MM.1S (cell line): ENCODE measurements at regions not wholly inside any gene's neighbourhood (a gene's known extent, or its start where the extent isn't known, plus 50 kb on each side); places are given as distances from the start of the nearest gene placed in this dataset.

Source experiments
- EZH2 ChIP-seq: fragments of 300-600 bp; sonication (generic); optimal IDR thresholded peaks from 2 replicates; pipeline ENCODE3; 2017; ENCODE audit warnings: low read depth, mild to moderate bottlenecking, antibody characterized with exemption, low read length, mixed read lengths
- EZH2phosphoT487 ChIP-seq: fragments of 300-600 bp; sonication (generic); IDR thresholded peaks from 2 replicates; pipeline ENCODE4 v1.6.1; 2018; ENCODE audit warnings: antibody characterized with exemption, low read length
- TF ChIP-seq, protein P1 (sequence below): fragments of 300-600 bp; sonication (generic); IDR thresholded peaks from 2 replicates; pipeline ENCODE4 v1.5.1; 2016; ENCODE audit warnings: antibody characterized with exemption, low read length, mixed read lengths

DNA sequence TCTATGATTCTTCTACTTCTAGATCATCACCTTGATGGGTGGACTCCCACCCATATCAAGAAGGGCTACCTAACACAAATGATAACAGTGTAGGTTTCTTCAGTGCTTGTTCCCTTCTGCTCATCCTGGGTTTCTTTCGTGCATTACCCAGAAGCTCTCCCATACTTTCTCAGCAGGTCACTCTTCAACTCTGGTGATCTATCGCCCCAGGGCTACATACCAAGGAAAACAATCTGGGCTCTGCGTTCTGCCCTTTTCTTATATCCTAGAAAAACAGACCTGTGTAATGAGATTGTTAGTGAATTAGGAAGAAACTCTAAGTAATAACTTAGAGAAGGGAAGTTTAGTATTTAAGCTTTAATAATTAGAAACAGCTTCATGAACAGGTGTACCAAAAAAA, 370.6 kb upstream of the SPAG17 start:
- TF ChIP-seq, protein P1, sequence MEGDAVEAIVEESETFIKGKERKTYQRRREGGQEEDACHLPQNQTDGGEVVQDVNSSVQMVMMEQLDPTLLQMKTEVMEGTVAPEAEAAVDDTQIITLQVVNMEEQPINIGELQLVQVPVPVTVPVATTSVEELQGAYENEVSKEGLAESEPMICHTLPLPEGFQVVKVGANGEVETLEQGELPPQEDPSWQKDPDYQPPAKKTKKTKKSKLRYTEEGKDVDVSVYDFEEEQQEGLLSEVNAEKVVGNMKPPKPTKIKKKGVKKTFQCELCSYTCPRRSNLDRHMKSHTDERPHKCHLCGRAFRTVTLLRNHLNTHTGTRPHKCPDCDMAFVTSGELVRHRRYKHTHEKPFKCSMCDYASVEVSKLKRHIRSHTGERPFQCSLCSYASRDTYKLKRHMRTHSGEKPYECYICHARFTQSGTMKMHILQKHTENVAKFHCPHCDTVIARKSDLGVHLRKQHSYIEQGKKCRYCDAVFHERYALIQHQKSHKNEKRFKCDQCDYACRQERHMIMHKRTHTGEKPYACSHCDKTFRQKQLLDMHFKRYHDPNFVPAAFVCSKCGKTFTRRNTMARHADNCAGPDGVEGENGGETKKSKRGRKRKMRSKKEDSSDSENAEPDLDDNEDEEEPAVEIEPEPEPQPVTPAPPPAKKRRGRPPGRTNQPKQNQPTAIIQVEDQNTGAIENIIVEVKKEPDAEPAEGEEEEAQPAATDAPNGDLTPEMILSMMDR, result no peak
- no peak for TF ChIP-seq EZH2
- no peak for TF ChIP-seq EZH2phosphoT487
